ENCODE measurements at regions not wholly inside any gene's neighbourhood (a gene's known extent, or its start where the extent isn't known, plus 50 kb on each side); places are given as distances from the start of the nearest gene placed in this dataset.

GRCh38 chr2:129698593-129698992 lies 280.9 kb upstream of the RAB6C start:
- TF ChIP-seq CTCF (IDR thresholded peaks at IDR 0.05) (no peak), POLR2A (IDR thresholded peaks at IDR 0.05) (no peak), POLR2AphosphoS5 (IDR thresholded peaks at IDR 0.05) (no peak)

All from prostate gland (tissue), 2 donors.